ENCODE measurements at regions not wholly inside any gene's neighbourhood (a gene's known extent, or its start where the extent isn't known, plus 50 kb on each side); places are given as distances from the start of the nearest gene placed in this dataset.

DNA sequence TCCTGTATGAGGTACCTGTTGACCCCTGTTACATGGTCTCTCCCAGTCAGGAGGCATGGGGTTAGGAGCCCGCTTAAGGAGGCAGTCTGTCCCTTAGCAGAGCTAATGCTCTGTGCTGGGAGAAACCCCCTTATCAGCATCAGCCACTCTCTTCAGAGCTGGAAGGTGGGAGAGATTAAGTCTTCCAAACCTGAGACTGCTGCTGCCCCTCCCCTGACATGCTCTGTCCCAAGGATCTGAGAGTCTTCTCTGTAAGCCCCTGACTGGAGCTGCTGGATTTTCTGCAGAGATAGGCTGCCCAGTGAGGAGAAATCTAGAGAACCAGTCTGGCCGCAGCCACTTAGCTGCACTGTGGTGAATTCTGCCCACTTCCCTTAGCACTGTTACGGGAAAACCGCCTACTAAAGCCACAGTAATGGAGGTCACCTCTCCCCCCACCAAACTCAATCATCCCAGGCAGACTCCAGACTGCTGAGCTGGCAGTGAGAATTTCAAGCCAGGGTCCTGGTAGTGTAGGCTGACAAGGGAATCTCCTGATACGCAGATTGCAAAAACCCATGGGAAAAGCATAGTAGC lies 222.3 kb downstream of the DDX3Y start:
- no peaks in the 10 kb centered on the region for H3K27me3 ChIP-seq

DNA sequence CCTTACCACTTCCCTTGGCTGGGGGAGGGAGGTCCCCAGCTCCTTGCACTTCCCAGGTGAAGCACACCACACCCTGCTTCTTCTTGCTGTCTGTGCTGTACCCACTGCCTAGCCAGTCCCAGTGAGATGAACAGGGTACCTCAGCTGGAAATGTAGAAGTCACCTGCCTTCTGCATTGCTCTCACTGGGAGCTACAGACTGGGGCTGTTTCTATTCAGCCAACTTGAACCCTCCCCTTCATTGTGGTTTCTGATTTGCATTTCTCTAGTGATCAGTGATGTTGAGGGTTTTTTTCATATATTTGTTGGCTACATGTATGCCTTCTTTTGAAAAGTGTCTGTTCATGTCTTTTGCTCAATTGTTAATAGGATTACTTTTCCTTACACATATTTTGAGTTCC lies 222.8 kb downstream of the DDX3Y start:
- no peaks in the 10 kb centered on the region for H3K27me3 ChIP-seq
- no peak overlapping the region for H3K4me3 ChIP-seq
- H3K4me1 ChIP-seq, result no peaks in the 10 kb centered on the region
- no peaks in the 10 kb centered on the region for H3K9me3 ChIP-seq
- ATAC-seq (no peak), DNase-seq (no peak)
- no peak overlapping the region for H3K27ac ChIP-seq
- H3K36me3 ChIP-seq, result no peaks in the 10 kb centered on the region
- intact Hi-C loops (cut with DNase I), result no loop called here
- TF ChIP-seq, protein P1, sequence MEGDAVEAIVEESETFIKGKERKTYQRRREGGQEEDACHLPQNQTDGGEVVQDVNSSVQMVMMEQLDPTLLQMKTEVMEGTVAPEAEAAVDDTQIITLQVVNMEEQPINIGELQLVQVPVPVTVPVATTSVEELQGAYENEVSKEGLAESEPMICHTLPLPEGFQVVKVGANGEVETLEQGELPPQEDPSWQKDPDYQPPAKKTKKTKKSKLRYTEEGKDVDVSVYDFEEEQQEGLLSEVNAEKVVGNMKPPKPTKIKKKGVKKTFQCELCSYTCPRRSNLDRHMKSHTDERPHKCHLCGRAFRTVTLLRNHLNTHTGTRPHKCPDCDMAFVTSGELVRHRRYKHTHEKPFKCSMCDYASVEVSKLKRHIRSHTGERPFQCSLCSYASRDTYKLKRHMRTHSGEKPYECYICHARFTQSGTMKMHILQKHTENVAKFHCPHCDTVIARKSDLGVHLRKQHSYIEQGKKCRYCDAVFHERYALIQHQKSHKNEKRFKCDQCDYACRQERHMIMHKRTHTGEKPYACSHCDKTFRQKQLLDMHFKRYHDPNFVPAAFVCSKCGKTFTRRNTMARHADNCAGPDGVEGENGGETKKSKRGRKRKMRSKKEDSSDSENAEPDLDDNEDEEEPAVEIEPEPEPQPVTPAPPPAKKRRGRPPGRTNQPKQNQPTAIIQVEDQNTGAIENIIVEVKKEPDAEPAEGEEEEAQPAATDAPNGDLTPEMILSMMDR (IDR thresholded peaks at IDR 0.05), result no peak

More for the DNA sequence above, 222.3 kb downstream of the DDX3Y start:
- H3K4me1 ChIP-seq, result no peaks in the 10 kb centered on the region
- TF ChIP-seq, protein P1 (IDR thresholded peaks at IDR 0.05), result no peak
- intact Hi-C loops (cut with DNase I), result no loop called here
- H3K36me3 ChIP-seq, result no peaks in the 10 kb centered on the region
- no peaks in the 10 kb centered on the region for H3K9me3 ChIP-seq
- no peak overlapping the region for H3K4me3 ChIP-seq
- ATAC-seq, result no peak
- DNase-seq, result no peak
- no peak overlapping the region for H3K27ac ChIP-seq

DNA sequence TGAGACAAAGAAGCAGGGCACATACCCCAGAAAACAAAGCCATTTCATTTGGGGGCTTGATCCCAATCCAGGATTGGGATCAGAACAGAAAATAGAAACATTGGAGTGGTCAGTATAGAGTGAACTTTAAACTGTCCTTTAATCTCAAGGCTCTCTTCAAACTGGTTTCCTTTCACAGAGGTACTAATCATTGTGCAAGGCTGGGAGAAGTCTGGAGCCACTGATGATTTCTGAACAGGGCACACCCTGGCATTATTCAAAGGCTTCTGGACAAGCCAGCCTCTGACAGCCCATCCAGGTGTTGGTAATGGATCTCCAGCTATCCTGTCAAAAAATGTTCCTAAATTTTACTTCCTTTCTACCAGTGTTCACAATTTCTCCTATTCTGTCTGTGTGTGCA lies 244.5 kb downstream of the DDX3Y start:
- TF ChIP-seq, protein P1 (IDR thresholded peaks at IDR 0.05), result no peak
- no peaks in the 10 kb centered on the region for H3K9me3 ChIP-seq
- intact Hi-C loops (cut with DNase I), result no loop called here
- H3K27ac ChIP-seq, result no peak overlapping the region
- no peak for DNase-seq
- peak overlapping the region in 1 of 2 donors; percentile 18 for H3K4me3 ChIP-seq
- H3K27me3 ChIP-seq, result no peaks in the 10 kb centered on the region
- no peak for ATAC-seq
- no peaks in the 10 kb centered on the region for H3K4me1 ChIP-seq
- no peaks in the 10 kb centered on the region for H3K36me3 ChIP-seq

DNA sequence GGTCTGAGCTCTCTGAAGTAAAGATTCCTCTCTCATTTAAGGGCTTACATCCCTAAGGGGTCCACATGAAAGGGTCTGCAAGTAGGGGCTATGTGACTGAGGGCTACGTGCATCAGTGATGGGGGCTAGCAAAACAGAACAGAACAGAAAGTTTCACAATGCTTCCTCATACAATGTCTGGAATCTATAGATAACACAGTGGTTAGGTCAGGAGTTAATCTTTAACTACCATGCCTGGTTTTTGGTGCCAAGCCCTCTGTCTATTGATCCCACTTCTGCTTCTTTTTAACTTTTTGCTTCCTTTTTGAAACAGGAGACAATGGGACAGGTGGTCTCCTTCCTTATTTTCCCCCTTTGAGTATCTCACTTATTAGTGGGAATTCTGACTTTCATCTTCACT lies 263.0 kb downstream of the DDX3Y start:
- H3K27me3 ChIP-seq, result no peaks in the 10 kb centered on the region
- no peaks in the 10 kb centered on the region for H3K4me1 ChIP-seq
- H3K27ac ChIP-seq, result no peak overlapping the region
- ATAC-seq (no peak), DNase-seq (no peak)
- intact Hi-C loops (cut with DNase I), result no loop called here
- TF ChIP-seq, protein P1 (IDR thresholded peaks at IDR 0.05), result no peak
- no peaks in the 10 kb centered on the region for H3K36me3 ChIP-seq
- H3K4me3 ChIP-seq, result no peak overlapping the region
- no peaks in the 10 kb centered on the region for H3K9me3 ChIP-seq

DNA sequence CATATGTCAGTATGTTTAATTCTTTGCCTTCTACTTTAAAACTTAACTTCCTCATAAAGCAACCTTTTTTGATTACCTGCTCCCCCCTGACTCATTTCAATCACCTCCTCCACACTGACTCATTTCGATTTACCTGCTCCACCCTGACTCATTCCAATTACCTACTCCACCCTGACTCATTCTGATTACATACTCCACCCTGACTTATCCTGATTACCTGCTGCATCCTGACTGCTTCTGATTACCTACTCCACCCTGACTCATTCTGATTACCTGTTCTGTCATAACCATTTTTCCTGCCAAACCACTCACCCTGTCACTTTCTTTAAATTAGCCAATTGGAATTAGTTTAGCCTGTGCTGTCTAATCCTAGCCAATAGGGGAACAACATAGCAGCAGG lies 263.6 kb downstream of the DDX3Y start:
- Histone ChIP-seq H3K36me3 (no peaks in the 10 kb centered on the region), H3K4me1 (no peaks in the 10 kb centered on the region), H3K4me3 (no peak overlapping the region), H3K27ac (no peak overlapping the region), H3K9me3 (no peaks in the 10 kb centered on the region), H3K27me3 (no peaks in the 10 kb centered on the region)
- TF ChIP-seq, protein P1 (IDR thresholded peaks at IDR 0.05), result no peak
- DNase-seq (no peak), ATAC-seq (no peak)
- intact Hi-C loops (cut with DNase I), result no loop called here

Data from left lung (tissue), 4 donors.